ENCODE measurements at regions not wholly inside any gene's neighbourhood (a gene's known extent, or its start where the extent isn't known, plus 50 kb on each side); places are given as distances from the start of the nearest gene placed in this dataset.

- no peaks in the 10 kb centered on the region for H3K36me3 ChIP-seq (ENCODE audit: control insufficient read depth, insufficient read depth, low read length)
- FAIRE-seq (no peak), ATAC-seq (no peak; the same call in 2 of the 3 replicates), DNase-seq (ENCODE audit: extremely low read depth in 1 of 4, low spot score in 3 of 4) (no peak)
- H3K4me1 ChIP-seq (replicated peaks in 1 of 2; ENCODE audit: control insufficient read depth in 2 of 2, insufficient read depth in 2 of 2, low read length in 2 of 2): no peaks in the 10 kb centered on the region
- POLR2A ChIA-PET: interaction anchor here (1.3 kb wide), 1 partner anchor 10 kb away, joined by 5 read pairs; no protein-coding TSS in a partner anchor
- CTCF ChIA-PET (ENCODE audit: low intra/inter-chr PET ratio): no interaction called here
- no peaks in the 10 kb centered on the region for H3K79me2 ChIP-seq (ENCODE audit: control insufficient read depth, insufficient read depth, low read length)
- in situ Hi-C loops (cut with MboI): no loop called here
- no peak overlapping the region for H3K27ac ChIP-seq (ENCODE audit: extremely low read depth, low read depth, low read length)
- H2AFZ ChIP-seq (ENCODE audit: low read depth, low read length): no peak overlapping the region
- no TSS peak for BruUV-seq (replicated peaks)
- no peaks in the 10 kb centered on the region for H4K20me1 ChIP-seq (replicated peaks; ENCODE audit: control insufficient read depth, insufficient read depth, low read length)
- no peak overlapping the region for H3K4me3 ChIP-seq
- peaks cover 0 to 32% of the 10 kb centered on the region in 2 experiments; a peak in 2 of 5 replicates for H3K27me3 ChIP-seq (ENCODE audit: control insufficient read depth in 2 of 2, insufficient read depth in 2 of 2, low read length in 2 of 2)
- no peaks in the 10 kb centered on the region for H3K9me3 ChIP-seq (replicated peaks; ENCODE audit: control insufficient read depth, insufficient read depth, low read depth, low read length)
- no peak overlapping the region for H3K4me2 ChIP-seq (ENCODE audit: insufficient read depth, low read length)
- intact Hi-C loops (cut with micrococcal nuclease): no loop called here
- WGBS (ENCODE audit: insufficient coverage, low coverage, missing lambda C conversion rate): 1% methylated on average over 9 of the region's 9 CpGs
- H3K9me1 ChIP-seq (ENCODE audit: control insufficient read depth, insufficient read depth, low read length): no peaks in the 10 kb centered on the region
- no peak overlapping the region for H3K9ac ChIP-seq (ENCODE audit: insufficient read depth in 1 of 2, low read depth in 2 of 2, low read length in 2 of 2)
- TF ChIP-seq ZBTB34 (CRISPR knock-in tag; IDR thresholded peaks at IDR 0.05): no peak
- no peak for TF ChIP-seq ETV5 (CRISPR knock-in tag; IDR thresholded peaks at IDR 0.05; ENCODE audit: low read depth)
- TF ChIP-seq ETS1 (conservative IDR thresholded peaks at IDR 0.05; ENCODE audit: control insufficient read depth, low read depth, low read length): no peak
- TF ChIP-seq E2F1 (CRISPR knock-in tag; IDR thresholded peaks at IDR 0.05): no peak
- no peak for TF ChIP-seq ZZZ3 (IDR thresholded peaks at IDR 0.05)
- TF ChIP-seq THRA (IDR thresholded peaks at IDR 0.05): no peak
- TF ChIP-seq SP2 (IDR thresholded peaks at IDR 0.05; ENCODE audit: extremely low read depth, low read depth, low read length, poor library complexity, severe bottlenecking): no peak
- no peak for TF ChIP-seq HBP1 (CRISPR knock-in tag; IDR thresholded peaks at IDR 0.05)
- no peak for TF ChIP-seq SIRT6 (IDR thresholded peaks at IDR 0.05; ENCODE audit: low read depth, low read length)
- TF ChIP-seq FOXO4 (CRISPR knock-in tag; IDR thresholded peaks at IDR 0.05): no peak
- TF ChIP-seq RFX5 (IDR thresholded peaks at IDR 0.05; ENCODE audit: low read depth, low read length): no peak
- TF ChIP-seq CAMTA2 (CRISPR knock-in tag; conservative IDR thresholded peaks at IDR 0.05): no peak
- no peak for TF ChIP-seq ZNF174 (CRISPR knock-in tag; IDR thresholded peaks at IDR 0.05)
- no peak for TF ChIP-seq HDAC2 (IDR thresholded peaks at IDR 0.05)
- no peak for TF ChIP-seq NCOR1 (IDR thresholded peaks at IDR 0.05)
- no peak for TF ChIP-seq GATAD2A (IDR thresholded peaks at IDR 0.05)
- no peak for TF ChIP-seq HLTF (IDR thresholded peaks at IDR 0.05)
Measured at GRCh38 chr2:2647141-2647541, 316.1 kb upstream of the MYT1L start.

All from K562 (cell line).